K562 (cell line): ENCODE measurements at regions not wholly inside any gene's neighbourhood (a gene's known extent, or its start where the extent isn't known, plus 50 kb on each side); places are given as distances from the start of the nearest gene placed in this dataset.

Experiments
- ATAC-seq: fragments of 200-7000 bp; cut with Tn5 transposase; 3 replicates; pipeline ENCODE4 v1.9.1; 2020; ENCODE audit warnings: moderate library complexity
- BruUV-seq: library from RNA; stranded (reverse); fragments of 400-500 nt; replicated peaks from 2 replicates; lab custom pipeline; 2021; lab: Mats Ljungman, UMichigan
- CTCF ChIA-PET: fragments of 300-600 bp; formaldehyde crosslinking; extraction: SDS; loops from one replicate; lab custom pipeline; 2021; ENCODE audit warnings: low intra/inter-chr PET ratio; lab: Yijun Ruan, JAX
- POLR2A ChIA-PET: fragments of 300-600, 350-650 bp; sonication (Branson Sonifier 250); formaldehyde crosslinking; extraction: SDS; loops from one replicate; lab custom pipeline; 2021; ENCODE audit warnings: antibody characterized with exemption, inconsistent platforms; lab: Yijun Ruan, JAX
- DNase-seq, 4 experiments: peaks; one replicate each; pipeline versions ENCODE4 v3.0.0 to v3.0.0-alpha.2; 2011 to 2018; ENCODE audit warnings: low spot score in 3 of 4, mixed read lengths in 3 of 4; ENCODE audit errors: extremely low read depth in 1 of 4
- FAIRE-seq: peaks from 2 replicates; lab custom pipeline; 2011; peaks lifted over from hg19 to GRCh38; lab: Jason Lieb, UNC
- H2AFZ ChIP-seq: 2 replicates; pipeline ENCODE4 v1.6.0; 2011; ENCODE audit warnings: low read depth, low read length, control low read depth, inconsistent platforms
- H3K27ac ChIP-seq: fragments of 200-600 bp; 3 replicates; pipeline ENCODE4 v1.8.0; 2011; ENCODE audit warnings: low read depth, mild to moderate bottlenecking, control low read depth, inconsistent platforms, low read length, moderate library complexity, mixed read lengths; ENCODE audit errors: extremely low read depth
- H3K27me3 ChIP-seq, 2 experiments: fragments of 300-600 bp in 1 of 2; 2 replicates in 1 of 2; 3 replicates in 1 of 2; pipeline versions ENCODE4 v1.6.0 to v1.8.0; 2011; ENCODE audit warnings: inconsistent platforms in 2 of 2, low read length in 2 of 2, mild to moderate bottlenecking in 1 of 2, mixed read lengths in 1 of 2, moderate library complexity in 1 of 2; ENCODE audit not compliant: control insufficient read depth in 2 of 2, insufficient read depth in 2 of 2
- H3K36me3 ChIP-seq: fragments of 300-600 bp; 3 replicates; pipeline ENCODE4 v1.8.0; 2011; ENCODE audit warnings: mild to moderate bottlenecking, low read length, inconsistent platforms; ENCODE audit not compliant: control insufficient read depth, insufficient read depth
- H3K4me1 ChIP-seq, 2 experiments: fragments of 200-600 bp in 1 of 2; replicated peaks in 1 of 2; 2 replicates in 1 of 2; 3 replicates in 1 of 2; pipeline versions ENCODE4 v1.5.1 to v1.8.0; 2011; ENCODE audit warnings: inconsistent platforms in 2 of 2, low read length in 2 of 2, mild to moderate bottlenecking in 1 of 2, mixed read lengths in 1 of 2, moderate library complexity in 1 of 2; ENCODE audit not compliant: control insufficient read depth in 2 of 2, insufficient read depth in 2 of 2
- H3K4me2 ChIP-seq: 2 replicates; pipeline ENCODE4 v1.6.1; 2011; ENCODE audit warnings: low read length, control low read depth, inconsistent platforms, mixed read lengths; ENCODE audit not compliant: insufficient read depth
- H3K4me3 ChIP-seq: fragments of 200-600 bp; sonication (generic), shearing (Covaris generic); 2 replicates; pipeline ENCODE4 v1.5.1; 2016; ENCODE audit warnings: control low read depth, inconsistent platforms
- H3K79me2 ChIP-seq: fragments of 200-600 bp; 3 replicates; pipeline ENCODE4 v1.8.0; 2011; ENCODE audit warnings: low read length, inconsistent platforms; ENCODE audit not compliant: control insufficient read depth, insufficient read depth
- H3K9ac ChIP-seq, 2 experiments: 2 replicates each; pipeline versions ENCODE4 v1.6.0 to v1.6.1; 2011; ENCODE audit warnings: low read depth in 2 of 2, low read length in 2 of 2, control low read depth in 1 of 2, inconsistent platforms in 1 of 2, mild to moderate bottlenecking in 1 of 2, mixed read lengths in 1 of 2; ENCODE audit not compliant: insufficient read depth in 1 of 2
- H3K9me1 ChIP-seq: one replicate; pipeline ENCODE4 v1.6.0; 2011; ENCODE audit warnings: inconsistent platforms, mild to moderate bottlenecking, low read length, moderate library complexity; ENCODE audit not compliant: control insufficient read depth, insufficient read depth
- H3K9me3 ChIP-seq: replicated peaks from 2 replicates; pipeline ENCODE4 v1.5.1; 2011; ENCODE audit warnings: low read depth, low read length, inconsistent platforms; ENCODE audit not compliant: control insufficient read depth, insufficient read depth
- H4K20me1 ChIP-seq: replicated peaks from 2 replicates; pipeline ENCODE4 v1.6.1; 2011; ENCODE audit warnings: low read length, inconsistent platforms, mixed read lengths; ENCODE audit not compliant: control insufficient read depth, insufficient read depth
- ARID2 ChIP-seq: fragments of 450-650 bp; IDR thresholded peaks from 2 replicates; pipeline ENCODE4 v1.6.1; 2017; ENCODE audit warnings: antibody characterized with exemption, mild to moderate bottlenecking
- FOXK2 ChIP-seq, 2 experiments: fragments of 450-650 bp; IDR thresholded peaks in 1 of 2; conservative IDR thresholded peaks in 1 of 2; 2 replicates each; pipeline ENCODE4 v1.6.1; 2016; ENCODE audit warnings: low read depth in 2 of 2, mild to moderate bottlenecking in 1 of 2
- JUN ChIP-seq, 2 experiments: sonication (generic) in 1 of 2; formaldehyde crosslinking in 1 of 2; IDR thresholded peaks; 2 replicates each; pipeline versions ENCODE4 v1.6.1 to v1.8.0; 2012 to 2022; ENCODE audit warnings: borderline replicate concordance in 2 of 2, mild to moderate bottlenecking in 2 of 2, improper control_type of control experiment in 1 of 2, low read depth in 1 of 2, low read length in 1 of 2, missing genetic modification reagents in 1 of 2
- SIX5 ChIP-seq, 2 experiments: IDR thresholded peaks; 2 replicates each; pipeline ENCODE4 v1.6.1; 2011; ENCODE audit warnings: low read length in 2 of 2, borderline replicate concordance in 1 of 2, low read depth in 1 of 2, mild to moderate bottlenecking in 1 of 2, moderate library complexity in 1 of 2; ENCODE audit not compliant: insufficient read depth in 1 of 2
- in situ Hi-C: fragments of 300-500 bp; cut with MboI; formaldehyde crosslinking; loops from 4 replicates; pipeline ENCODE4 v1.15.0; 2018; ENCODE audit warnings: inconsistent platforms, mixed read lengths
- intact Hi-C: fragments of 100-400 bp; cut with micrococcal nuclease; formaldehyde crosslinking; loops from 2 replicates; pipeline ENCODE4 v1.14.2; 2022

- peak in 1 of 2 experiments; percentile 44; a peak in 1 of 4 replicates for TF ChIP-seq FOXK2 (conservative IDR thresholded peaks at IDR 0.05 in 1 of 2, IDR thresholded peaks at IDR 0.05 in 1 of 2; ENCODE audit: low read depth in 2 of 2)
Observed at GRCh38 chr7:131225619-131226513, 101.8 kb upstream of the MKLN1 start (continued).

DNA sequence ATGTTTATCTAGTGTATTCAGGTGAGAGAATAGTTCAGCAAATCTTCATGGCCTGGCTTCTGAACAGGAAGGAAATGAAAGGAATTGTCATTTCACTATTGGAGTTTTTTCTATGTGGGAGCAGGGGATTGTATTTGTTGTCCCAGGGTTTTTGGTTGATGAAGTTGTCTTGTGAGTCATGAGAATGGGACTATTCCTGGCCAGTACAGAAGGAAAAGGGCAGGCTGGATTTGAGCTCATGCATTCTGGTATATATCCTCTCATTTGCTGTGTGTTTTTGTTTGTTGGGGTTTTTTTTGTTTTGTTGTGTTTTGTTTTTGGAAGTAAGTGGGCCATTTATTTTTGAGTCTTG, 101.2 kb upstream of the MKLN1 start:
- CTCF ChIA-PET: no interaction called here
- H3K9me1 ChIP-seq: no peaks in the 10 kb centered on the region
- POLR2A ChIA-PET: interaction anchor here (0.5 kb wide), 1 partner anchor 44 kb away, joined by 3 read pairs; no protein-coding TSS in a partner anchor
- no peak for TF ChIP-seq SIX5 (IDR thresholded peaks at IDR 0.05; ENCODE audit: borderline replicate concordance in 1 of 2, insufficient read depth in 1 of 2, low read depth in 1 of 2, low read length in 2 of 2)
- no peak for TF ChIP-seq JUN (IDR thresholded peaks at IDR 0.05; ENCODE audit: borderline replicate concordance, low read depth, low read length)
- TF ChIP-seq JUN (CRISPR knock-in tag; IDR thresholded peaks at IDR 0.05; ENCODE audit: borderline replicate concordance): no peak
- TF ChIP-seq ARID2: no peak
- TF ChIP-seq, all 486 proteins: peak for 0
- no TSS peak for BruUV-seq
- H3K4me1 ChIP-seq: peaks cover 0 to 11% of the 10 kb centered on the region in 2 experiments; a peak in 3 of 5 replicates
- no peak overlapping the region for H3K27ac ChIP-seq
- no peaks in the 10 kb centered on the region for H4K20me1 ChIP-seq
- no peak overlapping the region for H3K4me3 ChIP-seq
- intact Hi-C loops (loop anchor here (10.0 kb wide), 1 partner anchor 198 kb away; no protein-coding TSS in a partner anchor), in situ Hi-C loops (no loop called here)
- FAIRE-seq: no peak
- no peak overlapping the region for H3K9ac ChIP-seq
- H3K9me3 ChIP-seq: no peaks in the 10 kb centered on the region
- H3K36me3 ChIP-seq: no peaks in the 10 kb centered on the region
- peaks cover 3 to 6% of the 10 kb centered on the region in 2 experiments for H3K27me3 ChIP-seq
- H3K4me2 ChIP-seq: no peak overlapping the region
- H2AFZ ChIP-seq: peak overlapping the region; percentile 20; the same call in 1 of the 2 replicates
- H3K79me2 ChIP-seq: no peaks in the 10 kb centered on the region
- no peak for ATAC-seq
- no peak for DNase-seq
